ENCODE measurements at regions not wholly inside any gene's neighbourhood (a gene's known extent, or its start where the extent isn't known, plus 50 kb on each side); places are given as distances from the start of the nearest gene placed in this dataset.

- Histone ChIP-seq H3K9ac (ENCODE audit: low read length in 3 of 3) (no peak overlapping the region), H3K4me3 (ENCODE audit: low read length in 3 of 3) (no peak overlapping the region), H3K9me3 (ENCODE audit: control insufficient read depth in 2 of 3, insufficient read depth in 1 of 3, low read length in 3 of 3) (peaks cover 0 to 4% (median 0%) of the 10 kb centered on the region in 3 donors), H3K27ac (ENCODE audit: low read depth in 2 of 2, low read length in 2 of 2) (no peak overlapping the region), H3K4me1 (ENCODE audit: control insufficient read depth in 2 of 3, insufficient read depth in 2 of 3, low read depth in 1 of 3, low read length in 3 of 3) (peaks cover 0 to 4% (median 3%) of the 10 kb centered on the region in 3 donors), H3K27me3 (ENCODE audit: control insufficient read depth, insufficient read depth, low read length) (no peaks in the 10 kb centered on the region), H3K36me3 (ENCODE audit: control insufficient read depth in 2 of 3, insufficient read depth in 3 of 3, low read length in 3 of 3) (no peaks in the 10 kb centered on the region)
- DNase-seq (no peak), FAIRE-seq (no peak)
- TF ChIP-seq CTCF (IDR thresholded peaks at IDR 0.05; ENCODE audit: borderline replicate concordance, extremely low read depth, insufficient read depth) = no peak
- intact Hi-C loops (cut with DNase I) = no loop called here
These were observed 160.3 kb downstream of the HSD17B3 start for GRCh38 chr9:96141666-96142065.

DNA sequence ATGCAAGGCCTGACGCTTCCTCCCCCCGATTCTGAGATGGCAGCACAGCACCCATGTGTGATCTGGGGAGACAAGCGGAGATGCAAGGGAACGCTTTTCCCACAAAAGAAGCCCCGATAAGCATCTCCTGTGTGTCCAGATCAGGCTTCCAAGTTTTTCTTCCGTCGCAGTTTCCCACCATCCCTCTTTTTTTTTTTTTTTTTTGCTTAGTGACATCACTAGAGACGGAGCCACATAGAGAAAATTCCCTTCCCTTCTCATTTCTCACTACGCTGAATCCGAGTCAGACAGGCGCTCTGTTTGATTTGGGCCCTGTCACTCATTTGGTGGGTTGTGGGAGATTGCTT is 160.9 kb downstream of the HSD17B3 start:
- Histone ChIP-seq H3K36me3 (ENCODE audit: control insufficient read depth in 2 of 3, insufficient read depth in 3 of 3, low read length in 3 of 3) (no peaks in the 10 kb centered on the region), H3K27me3 (ENCODE audit: control insufficient read depth, insufficient read depth, low read length) (no peaks in the 10 kb centered on the region), H3K4me3 (ENCODE audit: low read length in 3 of 3) (no peak overlapping the region), H3K4me1 (ENCODE audit: control insufficient read depth in 2 of 3, insufficient read depth in 2 of 3, low read depth in 1 of 3, low read length in 3 of 3) (peaks cover 0 to 5% (median 3%) of the 10 kb centered on the region in 3 donors), H3K27ac (ENCODE audit: low read depth in 2 of 2, low read length in 2 of 2) (no peak overlapping the region), H3K9me3 (ENCODE audit: control insufficient read depth in 2 of 3, insufficient read depth in 1 of 3, low read length in 3 of 3) (peaks cover 0 to 4% (median 0%) of the 10 kb centered on the region in 3 donors), H3K9ac (ENCODE audit: low read length in 3 of 3) (no peak overlapping the region)
- DNase-seq = no peak
- FAIRE-seq = no peak
- intact Hi-C loops (cut with DNase I) = no loop called here
- no peak for TF ChIP-seq CTCF (IDR thresholded peaks at IDR 0.05; ENCODE audit: borderline replicate concordance, extremely low read depth, insufficient read depth)

GRCh38 chr9:96140296-96141127 is 161.5 kb downstream of the HSD17B3 start:
- Histone ChIP-seq H3K4me3 (ENCODE audit: low read length in 3 of 3) (no peak overlapping the region), H3K4me1 (ENCODE audit: control insufficient read depth in 2 of 3, insufficient read depth in 2 of 3, low read depth in 1 of 3, low read length in 3 of 3) (peaks cover 0 to 5% (median 3%) of the 10 kb centered on the region in 3 donors), H3K27me3 (ENCODE audit: control insufficient read depth, insufficient read depth, low read length) (no peaks in the 10 kb centered on the region), H3K27ac (ENCODE audit: low read depth in 2 of 2, low read length in 2 of 2) (no peak overlapping the region), H3K9me3 (ENCODE audit: control insufficient read depth in 2 of 3, insufficient read depth in 1 of 3, low read length in 3 of 3) (peaks cover 0 to 4% (median 0%) of the 10 kb centered on the region in 3 donors), H3K36me3 (ENCODE audit: control insufficient read depth in 2 of 3, insufficient read depth in 3 of 3, low read length in 3 of 3) (no peaks in the 10 kb centered on the region), H3K9ac (ENCODE audit: low read length in 3 of 3) (no peak overlapping the region)
- TF ChIP-seq CTCF (IDR thresholded peaks at IDR 0.05; ENCODE audit: borderline replicate concordance, extremely low read depth, insufficient read depth) = no peak
- DNase-seq (peak in 3 of 5 donors; percentile 35 to 58 (median 53)), FAIRE-seq (no peak)
- intact Hi-C loops (cut with DNase I) = no loop called here
